ENCODE measurements at regions not wholly inside any gene's neighbourhood (a gene's known extent, or its start where the extent isn't known, plus 50 kb on each side); places are given as distances from the start of the nearest gene placed in this dataset.

GRCh38 chr14:83147006-83147405, 1613.4 kb upstream of the SEL1L start:
- no peaks in the 10 kb centered on the region for H3K4me1 Mint-ChIP-seq (ENCODE audit: low read depth, unreplicated experiment)
- BruUV-seq (replicated peaks) = no TSS peak
- no peaks in the 10 kb centered on the region for H3K4me1 ChIP-seq
- no peak overlapping the region for H3K27ac Mint-ChIP-seq (ENCODE audit: unreplicated experiment)
- no peaks in the 10 kb centered on the region for H3K27me3 Mint-ChIP-seq (ENCODE audit: insufficient read depth, unreplicated experiment)
- no peaks in the 10 kb centered on the region for H3K27me3 ChIP-seq (replicated peaks; ENCODE audit: control insufficient read depth, insufficient read depth, low read length)
- ChIA-PET POLR2A (no interaction called here), CTCF (no interaction called here)
- TF ChIP-seq CTCF (IDR thresholded peaks at IDR 0.05; ENCODE audit: insufficient read depth in 1 of 2, low read depth in 1 of 2, low read length in 1 of 2, severe bottlenecking in 1 of 2, unreplicated experiment in 1 of 2) = no peak
- no peak overlapping the region for H3K4me3 Mint-ChIP-seq (ENCODE audit: unreplicated experiment)
- no peak overlapping the region for H3K4me3 ChIP-seq (ENCODE audit: low read depth, low read length)
- intact Hi-C loops (cut with micrococcal nuclease; ENCODE audit: unreplicated experiment) = no loop called here
- H3K9me3 Mint-ChIP-seq (ENCODE audit: unreplicated experiment) = no peaks in the 10 kb centered on the region
- no peaks in the 10 kb centered on the region for H3K9me3 ChIP-seq
- no peaks in the 10 kb centered on the region for H3K36me3 Mint-ChIP-seq (ENCODE audit: insufficient read depth, unreplicated experiment)
- no peak for DNase-seq
- no peaks in the 10 kb centered on the region for H3K36me3 ChIP-seq (ENCODE audit: control insufficient read depth, insufficient read depth, low read length)

- H3K36me3 ChIP-seq (ENCODE audit: control insufficient read depth, insufficient read depth, low read length) = no peaks in the 10 kb centered on the region
- ChIA-PET POLR2A (no interaction called here), CTCF (no interaction called here)
- Mint-ChIP-seq H3K4me1 (ENCODE audit: low read depth, unreplicated experiment) (no peaks in the 10 kb centered on the region), H3K9me3 (ENCODE audit: unreplicated experiment) (no peaks in the 10 kb centered on the region), H3K4me3 (ENCODE audit: unreplicated experiment) (no peak overlapping the region), H3K27me3 (ENCODE audit: insufficient read depth, unreplicated experiment) (peaks cover 3% of the 10 kb centered on the region), H3K36me3 (ENCODE audit: insufficient read depth, unreplicated experiment) (no peaks in the 10 kb centered on the region), H3K27ac (ENCODE audit: unreplicated experiment) (no peak overlapping the region)
- DNase-seq = no peak
- H3K4me3 ChIP-seq (ENCODE audit: low read depth, low read length) = no peak overlapping the region
- H3K9me3 ChIP-seq = no peaks in the 10 kb centered on the region
- no peaks in the 10 kb centered on the region for H3K27me3 ChIP-seq (replicated peaks; ENCODE audit: control insufficient read depth, insufficient read depth, low read length)
- no peaks in the 10 kb centered on the region for H3K4me1 ChIP-seq
- no peak for TF ChIP-seq CTCF (IDR thresholded peaks at IDR 0.05; ENCODE audit: insufficient read depth in 1 of 2, low read depth in 1 of 2, low read length in 1 of 2, severe bottlenecking in 1 of 2, unreplicated experiment in 1 of 2)
- no TSS peak for BruUV-seq (replicated peaks)
- intact Hi-C loops (cut with micrococcal nuclease; ENCODE audit: unreplicated experiment) = no loop called here
These were observed 1617.9 kb upstream of the SEL1L start for GRCh38 chr14:83151571-83151970.

GRCh38 chr14:83153081-83153480, 1619.4 kb upstream of the SEL1L start:
- no peaks in the 10 kb centered on the region for H3K36me3 ChIP-seq (ENCODE audit: control insufficient read depth, insufficient read depth, low read length)
- POLR2A ChIA-PET = no interaction called here
- CTCF ChIA-PET = no interaction called here
- intact Hi-C loops (cut with micrococcal nuclease; ENCODE audit: unreplicated experiment) = no loop called here
- no peak for DNase-seq
- H3K27ac Mint-ChIP-seq (ENCODE audit: unreplicated experiment) = no peak overlapping the region
- no peak overlapping the region for H3K4me3 ChIP-seq (ENCODE audit: low read depth, low read length)
- no peaks in the 10 kb centered on the region for H3K36me3 Mint-ChIP-seq (ENCODE audit: insufficient read depth, unreplicated experiment)
- no peaks in the 10 kb centered on the region for H3K9me3 ChIP-seq
- BruUV-seq (replicated peaks) = no TSS peak
- no peaks in the 10 kb centered on the region for H3K9me3 Mint-ChIP-seq (ENCODE audit: unreplicated experiment)
- peaks cover 3% of the 10 kb centered on the region for H3K27me3 Mint-ChIP-seq (ENCODE audit: insufficient read depth, unreplicated experiment)
- no peaks in the 10 kb centered on the region for H3K4me1 ChIP-seq
- H3K4me3 Mint-ChIP-seq (ENCODE audit: unreplicated experiment) = no peak overlapping the region
- no peak for TF ChIP-seq CTCF (IDR thresholded peaks at IDR 0.05; ENCODE audit: insufficient read depth in 1 of 2, low read depth in 1 of 2, low read length in 1 of 2, severe bottlenecking in 1 of 2, unreplicated experiment in 1 of 2)
- no peaks in the 10 kb centered on the region for H3K27me3 ChIP-seq (replicated peaks; ENCODE audit: control insufficient read depth, insufficient read depth, low read length)
- H3K4me1 Mint-ChIP-seq (ENCODE audit: low read depth, unreplicated experiment) = no peaks in the 10 kb centered on the region

Data from Caco-2 (cell line).